Fibroblast of skin of right biceps (primary cell): ENCODE measurements at regions not wholly inside any gene's neighbourhood (a gene's known extent, or its start where the extent isn't known, plus 50 kb on each side); places are given as distances from the start of the nearest gene placed in this dataset.

ENCODE experiments used
- DNase-seq: peaks from one replicate; pipeline ENCODE4 v3.0.0-alpha.2; 2013

DNA sequence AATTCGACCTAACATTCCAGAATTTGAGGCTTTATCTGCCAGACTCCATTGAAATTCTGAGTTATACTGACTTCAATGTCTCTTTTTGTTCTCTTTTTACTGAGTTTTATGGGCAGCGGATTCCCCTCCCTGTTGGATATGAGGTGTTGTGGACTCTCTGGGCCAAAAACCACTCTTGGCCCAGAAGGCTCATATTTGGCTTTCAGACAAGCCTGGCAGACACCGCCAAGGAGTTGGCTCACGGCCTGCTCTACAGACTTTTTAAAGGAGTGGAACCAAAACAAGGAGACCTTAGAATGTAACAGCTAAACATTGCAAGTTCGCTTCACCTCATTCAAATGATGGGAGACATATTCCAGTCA, 206.4 kb upstream of the NCKAP5 start:
- no peak for DNase-seq

DNA sequence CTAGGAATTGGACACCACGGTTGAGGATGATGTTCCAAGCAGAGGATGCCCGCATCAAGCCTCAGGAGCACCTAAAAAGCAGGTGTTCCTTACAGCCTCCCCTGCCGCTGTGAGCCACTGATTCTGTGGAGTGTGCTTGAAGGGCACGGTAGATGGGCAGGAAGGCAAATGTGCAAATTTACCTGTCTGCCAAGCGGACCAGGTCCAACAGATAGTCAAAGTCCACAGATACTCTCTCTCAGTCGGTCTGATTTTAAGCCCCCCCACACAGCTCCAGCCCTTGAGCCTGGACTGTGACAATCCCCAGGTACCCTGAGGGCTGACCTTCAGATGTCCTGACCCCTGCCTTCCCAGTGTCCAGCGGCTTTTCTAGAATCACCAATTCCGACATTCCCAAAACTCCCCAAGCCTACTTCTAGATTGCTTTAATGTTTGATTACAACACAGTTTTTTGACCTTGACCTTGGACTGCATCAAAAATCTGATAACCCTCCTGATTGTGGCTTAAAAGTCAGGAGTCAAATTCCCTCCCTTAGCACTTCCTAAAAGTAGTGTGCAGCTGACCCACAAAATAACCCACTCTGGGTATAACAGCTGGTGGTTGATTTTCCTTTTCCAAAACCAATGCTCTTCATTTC, 208.8 kb upstream of the NCKAP5 start:
- DNase-seq, result no peak

DNA sequence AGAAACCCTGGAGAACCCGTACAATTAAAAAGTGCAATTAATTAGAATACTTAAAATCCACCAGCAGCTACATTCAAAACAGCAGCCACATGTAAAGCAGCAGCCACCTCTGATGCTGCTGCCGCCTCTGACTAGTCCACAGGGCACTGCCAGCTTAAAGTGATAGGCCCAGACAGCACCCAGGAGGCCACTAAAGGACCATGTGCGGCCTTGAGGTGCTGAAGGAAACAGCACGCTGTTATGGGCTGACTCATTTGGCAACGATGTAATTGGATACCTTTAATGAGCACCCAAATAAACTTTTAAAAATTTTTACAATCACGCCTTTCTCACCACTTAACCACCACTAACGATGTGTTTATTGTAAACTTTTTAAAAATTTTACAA, 209.3 kb upstream of the NCKAP5 start:
- peak; percentile 40 for DNase-seq

DNA sequence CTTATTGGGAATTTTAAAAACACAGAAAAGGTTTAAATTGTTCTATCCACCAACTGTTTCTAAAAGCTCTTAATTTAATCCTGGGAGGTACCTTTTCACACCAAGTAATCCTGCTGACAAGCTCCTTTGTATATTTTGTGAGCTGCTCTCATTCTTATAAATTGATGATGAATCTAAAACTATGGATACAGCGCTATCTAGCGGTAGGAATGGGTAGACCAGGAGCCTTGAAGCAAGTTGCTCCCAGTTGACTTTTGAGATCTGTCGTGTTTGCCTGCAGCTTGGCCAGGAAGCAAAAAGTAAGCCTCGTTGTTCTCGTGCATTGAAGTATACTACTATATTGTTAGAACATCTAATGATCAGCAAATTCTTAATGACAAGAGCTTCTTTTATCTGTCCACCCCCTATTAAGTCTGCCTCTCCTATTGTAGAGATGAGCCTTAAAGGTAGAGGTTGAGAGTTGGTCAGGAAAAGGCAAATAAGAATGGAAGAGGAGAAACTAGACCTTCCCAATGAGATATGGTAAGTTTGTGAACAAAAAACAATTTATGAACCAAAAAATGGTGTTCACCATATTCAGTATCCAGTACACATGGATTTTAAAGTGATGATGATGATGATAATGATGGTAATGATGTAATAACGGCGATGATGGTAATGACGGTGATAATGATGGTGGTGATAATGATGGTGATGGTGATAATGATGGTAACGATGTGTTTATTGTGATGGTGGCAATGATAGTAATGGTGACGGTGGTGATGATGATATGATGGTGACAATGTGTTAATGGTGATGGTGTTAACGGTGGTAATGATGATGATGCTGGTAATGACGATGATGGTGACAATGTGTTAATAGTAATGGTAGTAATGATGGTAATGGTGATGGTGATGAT, 212.1 kb upstream of the NCKAP5 start:
- peak; percentile 82 for DNase-seq

DNA sequence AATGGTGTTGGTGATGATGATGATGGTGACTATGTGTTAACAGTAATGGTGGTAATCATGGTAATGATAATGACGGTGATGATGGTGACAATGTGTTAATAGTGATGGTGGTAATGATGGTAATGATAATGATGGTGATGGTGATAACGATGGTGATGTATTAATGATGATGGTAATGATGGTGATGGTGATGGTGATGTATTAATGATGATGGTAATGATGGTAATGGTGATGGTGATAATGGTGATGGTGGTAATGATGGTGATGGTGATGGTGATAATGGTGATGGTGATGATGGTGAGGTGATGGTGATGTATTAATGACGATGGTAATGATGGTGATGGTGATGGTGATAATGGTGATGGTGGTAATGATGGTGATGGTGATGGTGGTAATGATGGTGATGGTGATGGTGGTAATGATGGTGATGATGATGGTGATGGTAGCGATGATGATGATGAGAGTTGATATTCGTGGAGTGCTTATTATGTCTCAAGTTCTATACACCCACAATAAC, 212.8 kb upstream of the NCKAP5 start:
- DNase-seq, result no peak

DNA sequence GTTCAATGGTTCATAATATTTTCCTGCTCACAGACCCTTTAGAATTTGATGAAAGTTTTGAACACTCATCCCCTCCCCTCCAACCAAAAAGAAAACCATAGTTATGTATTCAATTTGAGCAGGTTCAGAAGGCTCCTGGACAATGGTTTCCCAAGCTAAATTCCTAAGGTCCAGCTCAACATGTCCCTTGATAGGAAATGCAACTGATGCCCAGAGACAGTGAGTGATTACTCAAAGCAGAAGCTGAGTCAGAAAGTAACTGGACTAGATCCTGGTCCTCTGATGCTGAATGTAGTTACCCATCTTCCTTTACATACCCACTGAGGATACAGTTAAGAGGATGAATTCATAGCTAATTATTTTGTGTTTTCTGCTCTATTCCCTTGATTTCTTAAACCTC, 218.9 kb upstream of the NCKAP5 start:
- peak; percentile 72 for DNase-seq

DNA sequence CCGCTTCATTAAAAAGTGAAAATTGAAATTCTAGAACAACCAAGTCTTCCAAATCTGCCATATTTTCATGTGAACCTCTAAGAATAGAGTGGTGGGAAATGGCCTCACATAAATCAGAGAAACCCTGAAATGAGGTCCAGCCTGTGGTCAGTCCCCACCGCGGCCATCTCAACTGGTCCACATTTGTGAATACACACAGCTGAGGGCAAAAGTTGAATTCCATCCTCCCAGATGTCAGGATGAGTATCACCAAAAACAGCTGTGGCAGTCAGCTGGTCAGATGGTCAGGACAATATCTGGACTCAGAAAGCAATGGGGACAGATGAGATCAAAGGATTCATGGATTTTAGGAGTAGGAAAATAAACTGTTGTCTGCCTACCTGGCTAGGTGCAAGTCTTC, 219.4 kb upstream of the NCKAP5 start:
- DNase-seq, result no peak

DNA sequence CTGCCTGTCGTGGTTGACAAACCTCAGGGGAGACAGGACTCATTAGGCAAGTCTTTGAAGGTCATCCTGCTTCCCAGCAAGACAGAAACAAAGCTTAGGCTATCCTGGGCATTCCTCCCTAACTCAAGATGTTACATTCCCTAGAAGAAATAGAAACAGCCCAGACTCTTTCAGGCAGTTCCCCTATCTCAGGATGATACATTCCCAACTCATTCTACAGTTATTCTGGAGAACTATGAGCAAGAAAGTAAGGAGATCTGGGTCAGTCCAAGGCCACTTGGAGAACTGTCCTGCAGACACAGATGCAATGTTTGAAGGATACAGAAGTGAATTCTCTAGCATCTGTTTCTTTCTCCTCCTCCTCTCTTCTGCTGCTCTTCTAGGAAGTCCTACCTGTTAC, 220.1 kb upstream of the NCKAP5 start:
- DNase-seq, result peak; percentile 53

DNA sequence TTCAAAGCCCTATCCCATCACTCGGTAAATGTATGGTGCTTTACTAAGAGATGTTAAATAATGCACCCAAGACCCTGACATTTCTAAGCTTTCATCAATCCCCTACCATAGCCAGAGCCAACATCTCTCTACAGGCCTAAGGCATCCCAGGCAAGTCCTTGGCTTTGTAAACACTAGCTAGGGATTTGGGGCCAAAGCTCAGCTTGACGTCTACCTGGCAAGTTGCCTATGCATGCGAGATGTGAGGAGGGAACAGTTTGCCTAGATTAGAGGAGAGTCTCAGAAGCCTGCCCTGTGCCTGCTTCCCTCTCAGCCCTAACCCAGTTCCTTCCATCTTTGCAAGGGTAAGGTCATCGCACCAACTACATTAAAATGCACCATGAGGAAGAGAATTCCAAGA, 221.5 kb upstream of the NCKAP5 start:
- DNase-seq, result no peak

DNA sequence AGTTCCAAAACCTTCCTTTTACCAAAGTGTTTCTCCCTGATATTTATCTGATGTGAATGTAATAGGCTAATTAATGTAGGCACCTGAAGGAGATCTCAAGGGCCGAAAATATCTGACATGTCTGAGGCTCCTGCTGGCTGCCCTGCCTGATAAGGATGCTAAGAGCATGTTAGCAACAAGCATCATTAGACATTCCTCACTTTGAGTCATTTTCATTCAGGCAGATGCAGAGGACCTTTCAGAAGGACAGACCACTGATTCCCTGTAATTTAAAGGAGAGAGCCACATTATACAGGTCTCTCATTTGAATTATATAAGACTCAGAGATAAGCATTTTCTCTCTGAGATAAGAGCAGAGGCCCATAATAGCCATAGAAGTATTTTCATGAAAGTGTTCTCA, 222.4 kb upstream of the NCKAP5 start:
- DNase-seq, result peak; percentile 68

DNA sequence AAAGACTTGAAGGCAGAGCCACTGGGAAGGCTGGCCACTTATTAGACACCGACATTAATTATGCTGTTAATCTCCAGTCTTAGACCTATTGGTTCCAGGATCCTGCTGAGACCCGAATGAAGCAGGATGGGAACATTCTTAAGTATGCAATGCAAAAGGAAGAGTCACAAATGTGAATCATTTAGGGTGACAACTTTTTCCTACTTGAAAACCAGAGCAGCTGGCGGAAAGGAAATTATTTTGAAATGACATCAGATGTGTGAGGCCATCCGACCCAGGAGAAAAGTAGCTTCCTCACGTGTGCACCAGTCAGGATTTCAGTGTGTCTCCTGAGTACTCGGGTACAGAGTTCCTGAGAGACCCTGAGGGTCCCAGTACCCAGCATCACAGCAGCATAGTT, 222.9 kb upstream of the NCKAP5 start:
- peak; percentile 91 for DNase-seq

DNA sequence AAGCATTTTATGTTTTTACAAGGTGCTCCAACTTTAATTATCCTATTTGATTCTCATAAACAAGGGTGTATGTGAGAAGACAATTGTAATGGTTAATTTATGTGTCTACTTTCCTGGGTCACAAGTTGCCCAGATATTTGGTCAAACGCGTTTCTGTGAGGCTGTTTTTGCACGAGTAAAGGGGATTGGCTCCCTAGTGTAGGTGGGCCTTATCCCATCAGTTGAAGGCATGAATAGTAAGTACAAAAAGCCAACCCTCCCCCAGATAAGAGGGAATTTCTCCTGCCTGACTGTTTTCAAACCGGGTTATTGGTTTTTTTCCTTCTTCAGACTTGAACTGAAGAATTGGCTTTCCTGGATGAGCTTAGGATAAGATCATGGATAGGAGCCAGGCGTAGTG, 224.0 kb upstream of the NCKAP5 start:
- no peak for DNase-seq

DNA sequence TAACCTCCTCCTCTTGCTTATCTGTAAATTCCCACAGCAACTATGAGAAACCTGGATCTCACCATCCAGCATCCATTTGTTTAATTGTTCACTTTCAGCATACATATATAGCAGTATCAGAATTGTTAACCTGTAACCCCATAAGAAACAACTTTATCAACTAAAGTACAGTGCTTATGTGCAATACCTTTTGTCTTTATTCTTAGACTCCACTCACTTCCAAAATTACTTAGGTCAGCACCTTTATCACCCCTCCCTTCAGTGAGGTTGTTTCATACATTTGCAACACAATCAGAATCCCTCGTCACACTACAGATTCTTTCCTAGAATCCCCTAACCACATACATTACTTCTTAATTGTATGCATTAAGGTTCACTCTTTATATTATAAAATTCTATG, 225.9 kb upstream of the NCKAP5 start:
- DNase-seq, result no peak

DNA sequence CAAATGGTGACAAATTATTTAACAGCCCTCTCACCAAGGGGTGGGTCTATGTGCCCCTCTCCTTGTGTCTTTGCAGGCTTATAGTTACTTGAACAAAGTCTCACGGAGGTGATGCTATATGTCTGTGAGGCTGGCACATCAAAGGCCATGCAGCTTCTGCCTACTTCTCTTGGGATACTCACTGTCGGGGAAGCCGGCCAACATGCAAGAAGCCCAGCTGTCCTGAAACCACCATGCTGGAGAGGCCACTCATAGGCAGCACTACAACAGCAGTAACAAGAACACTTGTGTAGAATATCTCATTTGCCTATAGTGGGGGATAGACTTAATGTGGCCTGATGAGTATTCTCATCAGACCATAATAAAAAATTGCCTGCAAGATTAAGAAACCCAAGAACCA, 233.7 kb upstream of the NCKAP5 start:
- no peak for DNase-seq

DNA sequence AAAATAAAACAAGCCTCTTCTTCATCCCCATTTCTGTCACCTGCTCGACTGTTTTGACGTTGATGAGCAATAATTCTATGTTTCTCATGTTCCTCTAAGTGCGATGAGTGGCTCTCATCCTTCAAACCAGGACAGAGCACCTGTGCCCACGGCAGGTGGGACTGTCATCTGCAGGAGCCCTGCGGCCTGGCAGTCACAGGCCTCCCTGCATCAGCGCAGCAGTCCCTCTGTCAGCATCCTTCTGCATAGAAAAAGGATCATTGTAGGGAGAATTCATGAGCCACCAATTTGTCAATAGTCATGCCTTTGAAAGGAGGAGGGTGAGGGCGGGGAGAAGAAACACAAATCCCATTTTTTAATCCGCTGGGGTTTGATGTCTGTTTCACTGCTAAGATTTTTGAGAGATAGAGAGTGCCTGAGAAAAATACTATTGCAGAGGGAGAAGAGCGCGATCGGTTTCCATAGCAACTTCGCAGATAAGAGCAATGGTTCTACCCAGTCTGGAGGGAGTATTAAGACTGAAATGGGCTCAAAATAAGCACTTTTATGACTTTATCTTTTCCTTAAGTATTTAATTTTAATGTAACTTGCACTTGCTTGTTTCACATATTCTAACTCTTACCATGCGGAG, 234.3 kb upstream of the NCKAP5 start:
- DNase-seq, result no peak

DNA sequence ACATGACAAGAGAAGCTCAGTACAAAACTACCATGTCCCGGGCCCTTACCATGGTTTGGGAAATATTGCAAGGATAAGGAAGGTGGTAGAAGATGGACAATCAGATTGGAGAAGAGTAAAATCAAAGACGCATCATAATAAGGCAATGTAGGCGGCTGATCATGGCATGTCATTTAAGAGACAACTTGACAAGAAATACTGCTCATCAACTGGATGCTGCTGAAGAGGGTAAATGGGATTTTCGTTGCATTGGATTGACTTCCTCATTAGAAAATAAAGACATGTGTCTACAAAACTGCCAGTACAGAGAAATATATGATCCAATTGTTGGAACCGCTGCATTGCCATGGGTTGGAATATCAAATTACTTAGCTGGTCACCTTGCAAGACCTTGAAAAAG, 238.3 kb upstream of the NCKAP5 start:
- DNase-seq, result no peak

DNA sequence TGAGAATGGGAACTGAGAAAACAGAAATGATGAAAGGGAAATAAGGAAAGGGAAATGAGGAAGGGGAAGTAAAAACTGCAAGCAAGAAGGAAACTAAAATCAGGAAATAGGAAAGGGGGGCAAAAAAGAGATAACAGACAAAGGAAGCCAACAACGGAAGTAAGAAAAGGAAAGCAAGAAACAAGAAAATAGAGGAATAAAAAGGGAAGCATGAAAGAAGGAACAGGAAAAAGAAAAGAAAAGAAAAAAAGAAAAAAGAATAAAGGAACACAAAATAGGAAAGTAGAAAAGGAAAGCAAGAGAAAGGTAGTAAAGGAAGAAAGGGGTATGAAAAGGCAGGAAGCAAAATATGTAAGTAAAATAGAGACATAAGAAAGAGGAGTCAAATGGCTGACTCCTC, 241.2 kb upstream of the NCKAP5 start:
- no peak for DNase-seq

DNA sequence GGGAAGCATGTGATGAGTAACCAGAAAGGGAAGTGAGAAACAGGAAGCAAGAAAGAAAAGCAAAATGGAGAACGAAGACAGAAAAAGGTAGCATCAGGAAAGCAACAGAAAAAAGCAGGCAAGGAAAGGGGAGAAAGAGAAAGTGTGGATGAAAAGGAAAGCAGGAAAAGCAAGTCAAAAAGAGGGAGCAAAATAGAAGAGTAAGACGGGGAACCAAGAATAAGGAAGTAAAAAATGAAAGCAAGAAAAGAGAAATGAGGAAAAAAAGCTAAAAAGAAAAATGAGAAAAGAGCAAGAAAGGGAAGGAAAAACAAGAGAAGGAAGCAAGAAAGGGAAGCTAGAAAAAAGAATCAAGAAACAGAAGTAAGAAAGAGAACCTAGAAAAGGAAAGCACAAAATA, 242.3 kb upstream of the NCKAP5 start:
- DNase-seq, result no peak

DNA sequence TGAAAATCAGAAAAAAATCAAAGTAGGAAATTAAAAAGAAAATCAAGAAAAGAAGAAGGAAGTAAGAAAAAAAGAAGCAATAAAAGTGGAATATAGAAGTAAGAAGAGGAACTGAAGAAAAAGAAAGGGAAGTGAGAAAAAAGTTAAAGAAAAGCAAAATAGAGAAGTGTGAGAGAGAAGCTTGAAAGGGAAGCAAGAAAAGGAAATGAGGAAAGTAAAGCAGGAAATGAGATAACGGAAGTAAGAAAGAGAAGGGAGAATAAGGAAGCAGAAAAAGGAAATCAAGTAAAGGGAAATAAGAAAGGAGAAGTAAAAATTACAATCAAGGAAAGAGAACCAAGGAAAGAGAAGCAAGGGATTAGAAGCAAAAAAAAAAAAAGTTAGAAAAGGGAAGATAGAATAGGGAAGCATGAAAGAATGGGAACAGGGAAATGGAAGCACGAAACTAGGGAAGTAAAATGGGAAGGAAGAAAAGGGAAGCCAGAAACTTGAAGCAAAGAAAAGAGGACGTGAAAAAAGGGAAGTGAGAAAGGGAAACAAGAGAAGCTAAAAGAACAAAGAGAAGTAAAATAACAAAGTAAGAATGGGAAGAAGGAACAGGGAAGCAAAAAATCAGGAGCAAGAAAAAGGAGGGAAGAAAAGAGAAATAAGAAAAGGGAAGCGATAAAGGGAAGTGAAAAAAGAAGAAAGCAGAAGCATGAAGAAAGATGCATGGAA, 243.3 kb upstream of the NCKAP5 start:
- DNase-seq, result no peak

DNA sequence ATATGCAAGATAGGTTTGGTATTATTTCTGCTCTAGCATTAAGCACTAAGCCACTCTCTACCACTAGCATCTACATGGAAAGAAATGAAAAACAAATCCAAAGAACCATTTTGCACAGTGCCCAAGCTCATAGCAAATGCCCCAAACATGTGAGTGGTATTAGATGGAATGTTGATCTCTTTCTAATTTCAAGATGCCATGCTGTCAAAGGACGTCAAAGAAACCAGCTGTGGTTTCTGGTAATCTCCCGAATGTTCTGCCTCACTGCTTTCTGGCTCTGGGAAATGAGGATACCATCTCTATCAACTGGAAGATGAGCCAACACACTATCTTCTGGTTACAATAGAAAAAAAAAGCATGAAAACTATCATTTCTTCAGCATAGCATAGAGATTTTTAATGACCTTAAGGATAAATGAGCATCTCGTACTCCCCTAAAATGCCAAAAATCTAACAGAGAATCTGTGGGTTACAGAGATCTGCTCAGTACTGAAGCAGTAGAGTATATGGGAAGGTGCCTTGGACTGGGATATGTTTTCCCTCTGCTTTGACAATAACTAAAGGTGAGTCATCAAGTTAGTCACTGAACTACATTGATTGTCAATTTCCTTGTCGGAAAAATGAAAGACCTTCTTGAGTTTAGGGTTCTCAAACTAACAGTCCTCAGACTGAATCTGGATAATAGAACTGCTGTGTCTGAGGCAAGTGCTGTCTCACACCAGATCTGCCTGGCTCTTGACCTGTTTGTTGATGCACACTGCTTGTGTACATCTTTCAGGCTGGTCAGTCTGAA, 244.8 kb upstream of the NCKAP5 start:
- peak; percentile 50 for DNase-seq

DNA sequence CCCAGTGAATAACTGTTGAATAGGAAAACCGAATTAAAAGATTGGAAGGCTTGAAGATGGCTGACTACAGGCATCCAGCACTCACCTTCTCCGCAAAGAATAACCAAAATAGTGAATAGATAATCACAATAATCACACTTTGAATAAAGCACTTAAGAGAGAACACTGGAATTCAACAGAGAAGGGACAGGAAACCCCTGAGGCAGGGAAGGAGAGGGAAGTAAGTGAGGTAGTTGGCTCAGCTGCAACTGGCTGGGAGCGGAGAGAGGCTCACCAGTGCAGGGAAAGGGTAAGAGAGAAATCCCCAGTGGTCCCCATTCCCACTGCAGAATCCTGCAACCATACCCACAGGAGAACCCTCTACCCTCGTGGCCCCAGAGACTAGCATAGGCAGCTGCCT, 246.6 kb upstream of the NCKAP5 start:
- DNase-seq, result no peak

DNA sequence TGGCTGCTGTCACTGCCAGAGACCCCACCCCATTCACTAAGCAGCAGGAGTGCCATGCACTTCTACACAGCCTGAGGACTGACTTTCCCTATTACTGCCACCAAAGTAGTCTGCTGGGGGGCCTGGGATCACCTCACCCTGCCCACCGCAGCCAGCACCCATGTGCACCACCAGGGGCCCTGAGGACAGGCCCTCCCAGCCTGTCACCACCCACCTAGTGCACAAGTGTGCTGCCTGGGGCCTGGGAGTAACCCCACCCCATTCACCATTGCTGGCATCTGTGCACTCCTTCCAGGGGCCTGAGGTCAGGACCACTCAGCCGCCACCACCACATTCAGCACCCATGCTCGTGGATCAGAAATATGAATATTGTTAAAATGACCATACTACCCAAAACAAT, 247.8 kb upstream of the NCKAP5 start:
- no peak for DNase-seq
